Adrenal gland (tissue), 5 donors: ENCODE measurements at regions not wholly inside any gene's neighbourhood (a gene's known extent, or its start where the extent isn't known, plus 50 kb on each side); places are given as distances from the start of the nearest gene placed in this dataset.

Experiments used
- CTCF ChIP-seq, 6 experiments: fragments of 450-650 bp in 4 of 6; fragments of 200-600 bp in 2 of 6; sonication (generic) in 1 of 6; IDR thresholded peaks; 1 replicate in 5 of 6; 2 replicates in 1 of 6; pipeline versions ENCODE4 v1.5.1 to v1.8.0; 2016 to 2021; ENCODE audit warnings: antibody characterized with exemption in 6 of 6, mild to moderate bottlenecking in 2 of 6, moderate library complexity in 1 of 6
- POLR2A ChIP-seq, 2 donors: fragments of 450-650 bp; IDR thresholded peaks; one replicate each; pipeline ENCODE4 v1.6.1; 2017; ENCODE audit warnings: antibody characterized with exemption in 2 of 2, mild to moderate bottlenecking in 2 of 2, moderate library complexity in 1 of 2
- donor health status: DM: no; HTN: no; CAD: no.

GRCh38 chr2:15692551-15693377, 101.1 kb downstream of the DDX1 start:
- TF ChIP-seq CTCF (IDR thresholded peaks at IDR 0.05) (no peak), POLR2A (IDR thresholded peaks at IDR 0.05) (no peak)
